RWPE2 (cell line): ENCODE measurements at regions not wholly inside any gene's neighbourhood (a gene's known extent, or its start where the extent isn't known, plus 50 kb on each side); places are given as distances from the start of the nearest gene placed in this dataset.

ENCODE experiments used
- ATAC-seq: fragments of 200-7000 bp; cut with Tn5 transposase; 3 replicates; pipeline ENCODE4 v1.9.1; 2021; ENCODE audit warnings: low read depth
- DNase-seq: peaks from one replicate; pipeline ENCODE4 v3.0.0-alpha.2; 2020; ENCODE audit warnings: low spot score
- H3K27ac ChIP-seq: fragments of 450-650 bp; 2 replicates; pipeline ENCODE4 v1.5.1; 2017; ENCODE audit warnings: mild to moderate bottlenecking; ENCODE audit not compliant: poor library complexity, severe bottlenecking
- H3K27me3 ChIP-seq: fragments of 250-450 bp; sonication (Bioruptor Pico); 2 replicates; pipeline ENCODE4 v1.5.1; 2021; ENCODE audit warnings: mild to moderate bottlenecking, moderate library complexity; ENCODE audit not compliant: insufficient read depth, poor library complexity, severe bottlenecking
- H3K36me3 ChIP-seq: fragments of 250-450 bp; sonication (Bioruptor Pico); 2 replicates; pipeline ENCODE4 v1.5.1; 2020; ENCODE audit warnings: low read depth, mild to moderate bottlenecking, moderate library complexity
- H3K4me1 ChIP-seq: fragments of 250-450 bp; sonication (Bioruptor Pico); 2 replicates; pipeline ENCODE4 v1.5.1; 2021; ENCODE audit warnings: mild to moderate bottlenecking, moderate library complexity; ENCODE audit not compliant: insufficient read depth, poor library complexity, severe bottlenecking
- H3K4me3 ChIP-seq: fragments of 250-450 bp; sonication (Bioruptor Pico); 2 replicates; pipeline ENCODE4 v1.5.1; 2021; ENCODE audit warnings: mild to moderate bottlenecking, moderate library complexity; ENCODE audit not compliant: severe bottlenecking
- H3K9me3 ChIP-seq: fragments of 250-450 bp; sonication (Bioruptor Pico); 2 replicates; pipeline ENCODE4 v1.5.1; 2021; ENCODE audit warnings: mild to moderate bottlenecking, moderate library complexity; ENCODE audit not compliant: severe bottlenecking
- TF ChIP-seq, protein P1 (sequence below): fragments of 450-650 bp; IDR thresholded peaks from one replicate; pipeline ENCODE4 v1.5.1; 2017; ENCODE audit warnings: mild to moderate bottlenecking, moderate library complexity; ENCODE audit not compliant: poor library complexity, severe bottlenecking

DNA sequence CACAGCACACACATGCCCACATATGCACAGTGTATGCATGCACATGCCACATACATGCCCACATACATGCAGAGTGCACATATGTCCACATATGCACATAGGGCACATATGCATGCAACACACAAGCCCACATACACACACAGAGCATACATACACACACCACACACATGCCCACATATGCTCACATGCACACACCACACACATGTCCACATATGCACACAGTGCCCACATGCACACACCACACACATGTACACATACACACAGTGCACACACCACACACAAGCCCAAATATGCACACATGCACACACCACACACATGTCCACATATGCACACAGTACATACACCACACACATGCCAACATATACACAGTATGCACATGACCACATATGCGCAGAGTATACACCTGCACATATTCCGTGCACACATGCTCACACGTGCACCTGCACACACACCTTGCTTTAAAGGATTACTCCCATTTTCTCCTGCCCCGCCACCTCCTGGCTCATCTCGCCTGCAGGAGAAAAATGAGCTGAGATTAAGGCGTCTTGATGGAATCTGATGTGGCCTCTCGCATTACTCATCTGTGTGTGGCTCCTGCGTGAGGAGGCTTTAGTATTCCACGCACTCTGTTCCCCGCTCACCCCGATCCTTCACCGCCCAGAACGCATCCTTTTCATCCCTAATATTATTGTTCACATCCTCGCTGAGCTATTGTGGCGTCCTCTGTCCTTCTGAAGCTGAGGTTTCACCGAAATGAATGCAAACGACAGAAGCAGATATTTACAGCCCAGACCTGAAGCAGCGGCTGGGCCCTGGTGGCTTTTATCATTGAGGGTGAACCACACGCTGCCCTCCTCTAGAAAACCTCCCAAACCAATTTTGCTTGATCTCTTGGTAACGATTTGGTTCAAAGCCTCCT is 182.7 kb downstream of the OLFM1 start:
- ATAC-seq: no peak
- TF ChIP-seq, protein P1, sequence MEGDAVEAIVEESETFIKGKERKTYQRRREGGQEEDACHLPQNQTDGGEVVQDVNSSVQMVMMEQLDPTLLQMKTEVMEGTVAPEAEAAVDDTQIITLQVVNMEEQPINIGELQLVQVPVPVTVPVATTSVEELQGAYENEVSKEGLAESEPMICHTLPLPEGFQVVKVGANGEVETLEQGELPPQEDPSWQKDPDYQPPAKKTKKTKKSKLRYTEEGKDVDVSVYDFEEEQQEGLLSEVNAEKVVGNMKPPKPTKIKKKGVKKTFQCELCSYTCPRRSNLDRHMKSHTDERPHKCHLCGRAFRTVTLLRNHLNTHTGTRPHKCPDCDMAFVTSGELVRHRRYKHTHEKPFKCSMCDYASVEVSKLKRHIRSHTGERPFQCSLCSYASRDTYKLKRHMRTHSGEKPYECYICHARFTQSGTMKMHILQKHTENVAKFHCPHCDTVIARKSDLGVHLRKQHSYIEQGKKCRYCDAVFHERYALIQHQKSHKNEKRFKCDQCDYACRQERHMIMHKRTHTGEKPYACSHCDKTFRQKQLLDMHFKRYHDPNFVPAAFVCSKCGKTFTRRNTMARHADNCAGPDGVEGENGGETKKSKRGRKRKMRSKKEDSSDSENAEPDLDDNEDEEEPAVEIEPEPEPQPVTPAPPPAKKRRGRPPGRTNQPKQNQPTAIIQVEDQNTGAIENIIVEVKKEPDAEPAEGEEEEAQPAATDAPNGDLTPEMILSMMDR: no peak
- no peaks in the 10 kb centered on the region for H3K9me3 ChIP-seq

DNA sequence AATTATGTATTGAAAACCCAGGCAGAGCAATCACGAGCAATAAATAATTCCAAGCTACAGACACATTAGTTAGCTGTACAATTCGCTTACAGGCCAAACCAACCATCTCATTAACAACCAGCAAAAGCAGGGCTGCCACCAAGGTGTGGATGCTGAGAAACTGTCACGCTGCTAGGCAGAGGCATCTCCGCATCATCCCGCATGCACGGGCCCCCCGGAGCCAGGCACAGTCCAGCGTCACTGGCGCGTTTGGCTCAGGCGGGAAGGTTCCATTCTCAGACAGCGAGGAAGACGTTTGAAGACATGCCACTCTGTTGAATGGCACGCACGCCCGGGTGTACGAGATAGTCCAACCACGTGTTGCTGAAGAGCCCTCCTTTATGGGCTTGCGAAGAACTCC is 184.0 kb downstream of the OLFM1 start:
- H3K9me3 ChIP-seq: no peaks in the 10 kb centered on the region
- ATAC-seq (no peak), DNase-seq (no peak)
- H3K4me3 ChIP-seq: no peak overlapping the region
- no peaks in the 10 kb centered on the region for H3K4me1 ChIP-seq
- no peak overlapping the region for H3K27ac ChIP-seq
- peaks cover 26% of the 10 kb centered on the region for H3K27me3 ChIP-seq
- no peaks in the 10 kb centered on the region for H3K36me3 ChIP-seq
- TF ChIP-seq, protein P1: no peak

More for the DNA sequence above, 182.7 kb downstream of the OLFM1 start:
- H3K27me3 ChIP-seq: peaks cover 21% of the 10 kb centered on the region
- no peak for DNase-seq
- no peak overlapping the region for H3K4me3 ChIP-seq
- no peaks in the 10 kb centered on the region for H3K36me3 ChIP-seq
- H3K27ac ChIP-seq: no peak overlapping the region
- no peaks in the 10 kb centered on the region for H3K4me1 ChIP-seq

DNA sequence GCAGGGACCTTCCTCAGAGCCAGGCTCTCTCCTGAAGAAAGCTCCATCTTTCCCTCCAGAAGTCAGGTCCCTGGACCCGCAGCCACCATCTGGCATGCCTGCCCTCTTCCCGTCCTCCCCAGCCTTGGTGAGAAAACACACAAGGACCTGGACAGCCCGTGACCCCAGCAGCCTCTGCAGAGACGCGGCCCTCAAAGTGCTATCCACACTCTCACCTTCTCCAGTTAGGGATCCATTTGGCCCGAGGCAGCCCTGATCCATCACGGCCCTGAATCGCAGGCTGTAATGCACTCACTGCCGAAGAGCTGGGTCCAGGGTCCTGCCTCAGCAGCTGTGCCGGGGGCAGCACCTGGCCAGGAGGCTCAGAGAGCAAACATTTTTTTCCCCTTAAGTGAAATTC is 185.1 kb downstream of the OLFM1 start:
- TF ChIP-seq, protein P1: no peak
- no peak for ATAC-seq
- Histone ChIP-seq H3K4me1 (no peaks in the 10 kb centered on the region), H3K36me3 (no peaks in the 10 kb centered on the region), H3K4me3 (no peak overlapping the region), H3K27ac (no peak overlapping the region), H3K27me3 (peaks cover 30% of the 10 kb centered on the region), H3K9me3 (no peaks in the 10 kb centered on the region)
- DNase-seq: no peak

DNA sequence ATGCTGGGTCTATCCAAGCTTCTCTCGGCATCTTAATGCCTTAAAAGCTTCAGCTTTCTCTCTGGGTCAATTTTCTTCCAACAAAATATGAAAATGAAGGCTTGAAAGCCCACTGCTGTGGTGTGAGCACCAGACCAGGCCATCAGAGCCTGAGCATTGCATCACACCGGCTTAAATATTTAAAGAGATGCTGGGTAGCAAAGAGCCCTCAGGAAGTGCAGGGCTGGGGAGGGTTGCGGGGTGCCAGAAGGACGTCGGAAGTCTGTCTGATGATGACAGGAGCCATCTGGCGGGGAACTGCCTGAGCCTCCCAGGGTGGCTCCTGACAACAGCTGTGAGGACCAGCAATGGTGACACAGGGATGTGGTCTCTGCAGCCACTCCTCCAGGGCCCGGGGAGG is 185.5 kb downstream of the OLFM1 start:
- Histone ChIP-seq H3K4me3 (no peak overlapping the region), H3K27ac (no peak overlapping the region), H3K9me3 (no peaks in the 10 kb centered on the region), H3K27me3 (peaks cover 32% of the 10 kb centered on the region), H3K4me1 (no peaks in the 10 kb centered on the region), H3K36me3 (no peaks in the 10 kb centered on the region)
- TF ChIP-seq, protein P1: no peak
- DNase-seq (no peak), ATAC-seq (no peak)

DNA sequence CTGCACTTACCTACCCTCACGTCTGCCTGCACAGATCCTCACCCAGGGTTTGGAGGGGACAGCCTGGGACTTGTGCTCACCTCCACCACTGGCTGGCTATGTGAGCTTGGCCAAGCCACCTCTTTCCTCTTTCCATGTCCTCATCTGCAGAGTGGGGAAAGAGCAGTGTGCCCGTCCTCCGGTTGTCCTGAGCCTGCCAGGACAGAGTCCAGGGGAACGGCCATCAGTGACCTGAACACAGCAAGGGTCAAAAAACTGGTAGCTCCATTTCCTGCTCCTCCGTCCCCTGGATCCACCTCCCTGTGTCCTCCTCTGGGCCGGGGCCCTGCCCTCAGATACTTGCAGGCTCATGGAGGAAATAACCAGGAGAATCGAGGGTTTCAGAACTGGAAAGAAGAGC is 187.7 kb downstream of the OLFM1 start:
- DNase-seq (no peak), ATAC-seq (no peak)
- Histone ChIP-seq H3K4me3 (no peak overlapping the region), H3K9me3 (no peaks in the 10 kb centered on the region), H3K27ac (no peak overlapping the region), H3K27me3 (peaks cover 29% of the 10 kb centered on the region), H3K4me1 (no peaks in the 10 kb centered on the region), H3K36me3 (no peaks in the 10 kb centered on the region)
- TF ChIP-seq, protein P1: no peak
